GM13977 (cell line): ENCODE measurements at regions not wholly inside any gene's neighbourhood (a gene's known extent, or its start where the extent isn't known, plus 50 kb on each side); places are given as distances from the start of the nearest gene placed in this dataset.

Experiments
- DNase-seq: peaks from one replicate; pipeline ENCODE4 v3.0.0; 2012; ENCODE audit warnings: low spot score
- CTCF ChIP-seq: IDR thresholded peaks from 2 replicates; pipeline ENCODE4 v1.5.1; 2012; ENCODE audit warnings: mild to moderate bottlenecking, control low read depth; ENCODE audit not compliant: insufficient read depth; ENCODE audit errors: extremely low read depth, missing control alignments
- in situ Hi-C: fragments of 300-500 bp; cut with MboI; formaldehyde crosslinking; loops from one replicate; pipeline ENCODE4 v1.12.0; 2022; ENCODE audit warnings: low sequenced_read_pairs, low pct_unique_long_range_greater_than_20kb, mixed read lengths, inconsistent platforms; ENCODE audit not compliant: unreplicated experiment

- TF ChIP-seq CTCF: no peak
- in situ Hi-C loops: no loop called here
- DNase-seq: no peak
These were observed 58.0 kb upstream of the ARRDC3 start for GRCh38 chr5:91441082-91441481.

- in situ Hi-C loops: no loop called here
- no peak for DNase-seq
These were observed 55.8 kb upstream of the ARRDC3 start for GRCh38 chr5:91438871-91439270.

GRCh38 chr5:91436241-91436640 lies 53.1 kb upstream of the ARRDC3 start:
- no peak for DNase-seq
- in situ Hi-C loops: no loop called here
- no peak for TF ChIP-seq CTCF

More at GRCh38 chr5:91438871-91439270, 55.8 kb upstream of the ARRDC3 start:
- no peak for TF ChIP-seq CTCF

GRCh38 chr5:91434348-91434747 lies 51.2 kb upstream of the ARRDC3 start:
- no peak for DNase-seq

GRCh38 chr5:91433861-91434260 lies 50.7 kb upstream of the ARRDC3 start:
- no peak for DNase-seq
- in situ Hi-C loops: no loop called here
- TF ChIP-seq CTCF: no peak

More at GRCh38 chr5:91434348-91434747, 51.2 kb upstream of the ARRDC3 start:
- TF ChIP-seq CTCF: no peak
- in situ Hi-C loops: no loop called here
